Endothelial cell of umbilical vein (primary cell): ENCODE measurements at regions not wholly inside any gene's neighbourhood (a gene's known extent, or its start where the extent isn't known, plus 50 kb on each side); places are given as distances from the start of the nearest gene placed in this dataset.

Source experiments
- BruUV-seq: library from RNA; stranded (reverse); fragments of 400-500 nt; replicated peaks from 2 replicates; lab custom pipeline; 2021; lab: Mats Ljungman, UMichigan
- CTCF ChIA-PET: fragments of 300-600, 350-600 bp; sonication (Branson Sonifier 250); formaldehyde crosslinking; loops from one replicate; lab custom pipeline; 2021; ENCODE audit warnings: antibody characterized with exemption, inconsistent platforms; lab: Charles Lee
- POLR2A ChIA-PET: fragments of 300-600, 350-600 bp; sonication (Branson Sonifier 250); formaldehyde crosslinking; loops from one replicate; lab custom pipeline; 2021; ENCODE audit warnings: antibody characterized with exemption, inconsistent platforms; lab: Charles Lee
- DNase-seq: peaks from one replicate; pipeline ENCODE4 v3.0.0-alpha.2; 2011; ENCODE audit warnings: low read depth, low spot score
- FAIRE-seq: peaks from 2 replicates; lab custom pipeline; 2011; peaks lifted over from hg19 to GRCh38; lab: Jason Lieb, UNC
- H2AFZ ChIP-seq: 2 replicates; pipeline ENCODE4 v1.6.0; 2012; ENCODE audit warnings: low read depth, low read length, control low read depth, inconsistent platforms
- H3K27ac ChIP-seq: 2 replicates; pipeline ENCODE4 v1.5.1; 2011; ENCODE audit warnings: low read depth, mild to moderate bottlenecking, control low read depth, low read length, moderate library complexity; ENCODE audit not compliant: insufficient read depth
- H3K27me3 ChIP-seq, 2 experiments: 2 replicates each; pipeline versions ENCODE4 v1.6.0 to v1.6.1; 2011; ENCODE audit warnings: low read length in 2 of 2, mixed read lengths in 1 of 2; ENCODE audit not compliant: control insufficient read depth in 2 of 2, insufficient read depth in 2 of 2
- H3K36me3 ChIP-seq, 2 experiments: 2 replicates in 1 of 2; 3 replicates in 1 of 2; pipeline ENCODE4 v1.5.1; 2011; ENCODE audit warnings: low read length in 2 of 2, mild to moderate bottlenecking in 1 of 2, moderate library complexity in 1 of 2; ENCODE audit not compliant: control insufficient read depth in 2 of 2, insufficient read depth in 2 of 2; ENCODE audit errors: extremely low read depth in 1 of 2
- H3K4me1 ChIP-seq: 3 replicates; pipeline ENCODE4 v1.5.1; 2011; ENCODE audit warnings: mild to moderate bottlenecking, low read length; ENCODE audit not compliant: control insufficient read depth, insufficient read depth; ENCODE audit errors: extremely low read depth
- H3K4me2 ChIP-seq: 2 replicates; pipeline ENCODE4 v1.6.1; 2011; ENCODE audit warnings: low read length, control low read depth, mixed read lengths; ENCODE audit not compliant: insufficient read depth
- H3K4me3 ChIP-seq, 3 experiments: fragments of 200-600 bp in 1 of 3; sonication (generic), shearing (Covaris generic) in 1 of 3; replicated peaks in 1 of 3; 2 replicates each; pipeline ENCODE4 v1.5.1; 2011 to 2016; ENCODE audit warnings: control low read depth in 3 of 3, low read length in 3 of 3, mild to moderate bottlenecking in 2 of 3, inconsistent platforms in 1 of 3, low read depth in 1 of 3, moderate library complexity in 1 of 3; ENCODE audit not compliant: insufficient read depth in 1 of 3
- H3K79me2 ChIP-seq: 2 replicates; pipeline ENCODE4 v1.6.0; 2012; ENCODE audit warnings: low read length, inconsistent platforms; ENCODE audit not compliant: control insufficient read depth, insufficient read depth
- H3K9ac ChIP-seq: replicated peaks from 2 replicates; pipeline ENCODE3; 2011; ENCODE audit warnings: low read length, control low read depth; ENCODE audit not compliant: insufficient read depth; ENCODE audit errors: extremely low read depth
- H3K9me1 ChIP-seq: replicated peaks from 3 replicates; pipeline ENCODE4 v1.6.0; 2011; ENCODE audit warnings: mild to moderate bottlenecking, low read length; ENCODE audit not compliant: control insufficient read depth, insufficient read depth; ENCODE audit errors: extremely low read depth
- H3K9me3 ChIP-seq: replicated peaks from 2 replicates; pipeline ENCODE4 v1.5.1; 2012; ENCODE audit warnings: low read length, inconsistent platforms; ENCODE audit not compliant: control insufficient read depth, insufficient read depth
- H4K20me1 ChIP-seq: replicated peaks from 2 replicates; pipeline ENCODE3; 2011; ENCODE audit warnings: mild to moderate bottlenecking, low read length; ENCODE audit not compliant: control insufficient read depth, insufficient read depth; ENCODE audit errors: extremely low read depth
- CTCF ChIP-seq, 2 donors: IDR thresholded peaks; 1 replicate in 1 of 2; 2 replicates in 1 of 2; pipeline ENCODE4 v1.5.1; 2011; ENCODE audit warnings: low read length in 2 of 2, mild to moderate bottlenecking in 2 of 2, moderate library complexity in 2 of 2, control low read depth in 1 of 2, inconsistent platforms in 1 of 2, low read depth in 1 of 2; ENCODE audit not compliant: insufficient read depth in 1 of 2; ENCODE audit errors: extremely low read depth in 1 of 2
- EZH2 ChIP-seq: IDR thresholded peaks from 2 replicates; pipeline ENCODE4 v1.6.1; 2012; ENCODE audit warnings: borderline replicate concordance, low read depth, mild to moderate bottlenecking, moderate library complexity, low read length, inconsistent platforms; ENCODE audit not compliant: severe bottlenecking
- FOS ChIP-seq: IDR thresholded peaks from 2 replicates; pipeline ENCODE4 v1.6.1; 2011; ENCODE audit warnings: mild to moderate bottlenecking, low read length, moderate library complexity, borderline replicate concordance; ENCODE audit not compliant: insufficient read depth
- GATA2 ChIP-seq: IDR thresholded peaks from 2 replicates; pipeline ENCODE4 v1.7.0; 2011; ENCODE audit warnings: low read depth, mild to moderate bottlenecking, moderate library complexity, mixed read lengths, low read length; ENCODE audit not compliant: insufficient read length, insufficient read depth
- JUN ChIP-seq: IDR thresholded peaks from 2 replicates; pipeline ENCODE4 v1.6.1; 2011; ENCODE audit warnings: borderline replicate concordance, low read depth; ENCODE audit not compliant: insufficient read length, insufficient read depth
- MYC ChIP-seq: IDR thresholded peaks from one replicate; pipeline ENCODE4 v1.6.1; 2011; ENCODE audit warnings: mild to moderate bottlenecking, low read depth, low read length
- POLR2A ChIP-seq: IDR thresholded peaks from 2 replicates; pipeline ENCODE4 v1.6.1; 2012; ENCODE audit warnings: low read depth, mild to moderate bottlenecking, control low read depth, low read length
- POLR2AphosphoS5 ChIP-seq: IDR thresholded peaks from 2 replicates; pipeline ENCODE4 v1.6.1; 2012; ENCODE audit warnings: low read depth, mild to moderate bottlenecking, control low read depth, low read length, moderate library complexity; ENCODE audit not compliant: insufficient read depth
- dilution Hi-C: fragments of 300-500 bp; cut with MboI; formaldehyde crosslinking; loops from one replicate; pipeline ENCODE4 v1.15.0; 2019; ENCODE audit warnings: low sequenced_read_pairs; ENCODE audit not compliant: extremely low pct_ligation_motif_present
- intact Hi-C: fragments of 100-400 bp; cut with micrococcal nuclease; formaldehyde crosslinking; loops from one replicate; pipeline ENCODE4 v1.10.0; 2022
- TF ChIP-seq, protein P1 (sequence below): IDR thresholded peaks from 2 replicates; pipeline ENCODE4 v1.6.1; 2011; ENCODE audit not compliant: insufficient read depth, insufficient read length

- FAIRE-seq (no peak), DNase-seq (no peak)
- TF ChIP-seq POLR2AphosphoS5 (no peak), MYC (no peak)
- TF ChIP-seq, protein P1, sequence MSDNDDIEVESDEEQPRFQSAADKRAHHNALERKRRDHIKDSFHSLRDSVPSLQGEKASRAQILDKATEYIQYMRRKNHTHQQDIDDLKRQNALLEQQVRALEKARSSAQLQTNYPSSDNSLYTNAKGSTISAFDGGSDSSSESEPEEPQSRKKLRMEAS, result no peak
- CTCF ChIA-PET, result no interaction called here
- intact Hi-C loops, result no loop called here
- no peak overlapping the region for H3K27ac ChIP-seq
- H3K4me2 ChIP-seq, result no peak overlapping the region
- no TSS peak for BruUV-seq
- H3K27me3 ChIP-seq, result no peaks in the 10 kb centered on the region
- no peaks in the 10 kb centered on the region for H3K36me3 ChIP-seq
- no peaks in the 10 kb centered on the region for H3K9me3 ChIP-seq
- H4K20me1 ChIP-seq, result no peaks in the 10 kb centered on the region
- POLR2A ChIA-PET, result no interaction called here
- no peaks in the 10 kb centered on the region for H3K9me1 ChIP-seq
- no peak overlapping the region for H2AFZ ChIP-seq
- dilution Hi-C loops, result no loop called here
- H3K79me2 ChIP-seq, result no peaks in the 10 kb centered on the region
- no peaks in the 10 kb centered on the region for H3K4me1 ChIP-seq
- no peak overlapping the region for H3K9ac ChIP-seq
- H3K4me3 ChIP-seq, result no peak overlapping the region
These were observed 99.6 kb downstream of the TUSC7 start for GRCh38 chr3:116809208-116809607.

DNA sequence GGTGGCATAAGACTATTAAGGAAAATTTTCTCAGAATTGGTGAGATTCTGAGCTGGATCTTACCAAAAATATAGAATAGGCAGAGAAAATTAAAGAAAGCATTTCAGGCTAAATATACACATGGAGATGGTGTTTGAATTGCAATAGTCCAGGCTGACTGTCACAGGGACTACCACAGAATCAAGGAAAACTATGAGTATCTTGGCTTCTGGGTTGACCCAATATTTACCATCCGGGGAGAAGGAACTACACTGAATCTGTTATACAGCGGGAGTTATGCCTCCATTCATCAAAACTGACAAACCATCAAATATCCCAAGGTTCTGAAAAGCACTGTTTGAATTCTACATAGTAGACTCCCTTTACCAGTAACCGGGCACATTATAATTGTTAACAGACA is 102.2 kb downstream of the TUSC7 start:
- intact Hi-C loops (no loop called here), dilution Hi-C loops (no loop called here)
- Histone ChIP-seq H3K27ac (no peak overlapping the region), H3K4me2 (no peak overlapping the region), H3K9me1 (no peaks in the 10 kb centered on the region), H3K4me1 (no peaks in the 10 kb centered on the region), H3K9me3 (no peaks in the 10 kb centered on the region), H3K79me2 (no peaks in the 10 kb centered on the region), H3K27me3 (no peaks in the 10 kb centered on the region), H2AFZ (no peak overlapping the region), H3K36me3 (no peaks in the 10 kb centered on the region), H3K4me3 (no peak overlapping the region), H4K20me1 (no peaks in the 10 kb centered on the region), H3K9ac (no peak overlapping the region)
- DNase-seq, result no peak
- BruUV-seq, result no TSS peak
- TF ChIP-seq POLR2AphosphoS5 (no peak), MYC (no peak), CTCF (IDR thresholded peaks at IDR 0.05; ENCODE audit: extremely low read depth in 1 of 2, insufficient read depth in 1 of 2, low read depth in 1 of 2, low read length in 2 of 2) (no peak), POLR2A (no peak), FOS (no peak), GATA2 (no peak), JUN (no peak), EZH2 (no peak)
- TF ChIP-seq, protein P1, result no peak
- ChIA-PET CTCF (no interaction called here), POLR2A (no interaction called here)
- FAIRE-seq, result no peak
